Keratinocyte (primary cell): ENCODE measurements at regions not wholly inside any gene's neighbourhood (a gene's known extent, or its start where the extent isn't known, plus 50 kb on each side); places are given as distances from the start of the nearest gene placed in this dataset.
"Not testable (repeated sequence)": the region's sequence is repeated elsewhere in the genome, so short reads cannot be mapped to it uniquely, and the experiment has no call there.

Source experiments
- DNase-seq: peaks from one replicate; pipeline ENCODE4 v3.0.0-alpha.2; 2011; ENCODE audit warnings: low read depth, missing footprints, low spot score
- FAIRE-seq: peaks from 2 replicates; lab custom pipeline; 2011; peaks lifted over from hg19 to GRCh38; lab: Jason Lieb, UNC
- H2AFZ ChIP-seq: 2 replicates; pipeline ENCODE4 v1.6.0; 2012; ENCODE audit warnings: low read length, control low read depth, inconsistent platforms; ENCODE audit not compliant: control insufficient read depth
- H3K27ac ChIP-seq: 2 replicates; pipeline ENCODE4 v1.5.1; 2011; ENCODE audit warnings: low read length; ENCODE audit not compliant: control insufficient read depth, insufficient read depth
- H3K27me3 ChIP-seq: 3 replicates; pipeline ENCODE4 v1.6.0; 2011; ENCODE audit warnings: low read length; ENCODE audit not compliant: control insufficient read depth, insufficient read depth; ENCODE audit errors: extremely low read depth
- H3K36me3 ChIP-seq, 2 experiments: 2 replicates in 1 of 2; 3 replicates in 1 of 2; pipeline ENCODE4 v1.5.1; 2011; ENCODE audit warnings: low read length in 2 of 2, mild to moderate bottlenecking in 1 of 2; ENCODE audit not compliant: control insufficient read depth in 2 of 2, insufficient read depth in 2 of 2; ENCODE audit errors: extremely low read depth in 1 of 2
- H3K4me1 ChIP-seq: 3 replicates; pipeline ENCODE4 v1.5.1; 2011; ENCODE audit warnings: low read length; ENCODE audit not compliant: control insufficient read depth, insufficient read depth; ENCODE audit errors: extremely low read depth
- H3K4me2 ChIP-seq: 3 replicates; pipeline ENCODE4 v1.6.0; 2011; ENCODE audit warnings: low read depth, low read length; ENCODE audit not compliant: control insufficient read depth, insufficient read depth; ENCODE audit errors: extremely low read depth
- H3K4me3 ChIP-seq, 3 experiments: fragments of 200-600 bp in 1 of 3; sonication (generic) in 1 of 3; 2 replicates in 2 of 3; 3 replicates in 1 of 3; pipeline ENCODE4 v1.5.1; 2011 to 2016; ENCODE audit warnings: low read length in 3 of 3, mild to moderate bottlenecking in 3 of 3, control low read depth in 2 of 3, inconsistent platforms in 1 of 3, low read depth in 1 of 3, mixed read lengths in 1 of 3, mixed run types in 1 of 3, moderate library complexity in 1 of 3; ENCODE audit not compliant: control insufficient read depth in 2 of 3, insufficient read depth in 2 of 3; ENCODE audit errors: extremely low read depth in 1 of 3
- H3K79me2 ChIP-seq: 2 replicates; pipeline ENCODE4 v1.6.0; 2012; ENCODE audit warnings: low read length; ENCODE audit not compliant: control insufficient read depth, insufficient read depth
- H3K9ac ChIP-seq: 3 replicates; pipeline ENCODE4 v1.6.0; 2011; ENCODE audit warnings: low read length; ENCODE audit not compliant: control insufficient read depth, insufficient read depth; ENCODE audit errors: extremely low read depth
- H3K9me1 ChIP-seq: 3 replicates; pipeline ENCODE4 v1.6.0; 2011; ENCODE audit warnings: low read length; ENCODE audit not compliant: control insufficient read depth, insufficient read depth; ENCODE audit errors: extremely low read depth
- H3K9me3 ChIP-seq: 2 replicates; pipeline ENCODE4 v1.5.1; 2012; ENCODE audit warnings: low read depth, low read length; ENCODE audit not compliant: control insufficient read depth
- H4K20me1 ChIP-seq: 3 replicates; pipeline ENCODE4 v1.6.0; 2011; ENCODE audit warnings: low read length; ENCODE audit not compliant: control insufficient read depth, insufficient read depth; ENCODE audit errors: extremely low read depth
- EZH2 ChIP-seq: IDR thresholded peaks from one replicate; pipeline ENCODE4 v1.6.1; 2012; ENCODE audit warnings: inconsistent platforms, mild to moderate bottlenecking, low read length, moderate library complexity
- dilution Hi-C: fragments of 300-500 bp; cut with MboI; formaldehyde crosslinking; loops from one replicate; pipeline ENCODE4 v1.7.0; 2020; ENCODE audit warnings: low sequenced_read_pairs; ENCODE audit not compliant: extremely low pct_ligation_motif_present
- TF ChIP-seq, protein P1 (sequence below), 3 experiments: IDR thresholded peaks in 1 of 3; conservative IDR thresholded peaks in 1 of 3; optimal IDR thresholded peaks in 1 of 3; 2 replicates in 2 of 3; 3 replicates in 1 of 3; pipeline versions ENCODE3 to v1.5.1; 2011; ENCODE audit warnings: low read length in 3 of 3, mild to moderate bottlenecking in 3 of 3, moderate library complexity in 2 of 3, control low read depth in 1 of 3, inconsistent platforms in 1 of 3; ENCODE audit not compliant: insufficient read depth in 2 of 3; ENCODE audit errors: extremely low read depth in 1 of 3

DNA sequence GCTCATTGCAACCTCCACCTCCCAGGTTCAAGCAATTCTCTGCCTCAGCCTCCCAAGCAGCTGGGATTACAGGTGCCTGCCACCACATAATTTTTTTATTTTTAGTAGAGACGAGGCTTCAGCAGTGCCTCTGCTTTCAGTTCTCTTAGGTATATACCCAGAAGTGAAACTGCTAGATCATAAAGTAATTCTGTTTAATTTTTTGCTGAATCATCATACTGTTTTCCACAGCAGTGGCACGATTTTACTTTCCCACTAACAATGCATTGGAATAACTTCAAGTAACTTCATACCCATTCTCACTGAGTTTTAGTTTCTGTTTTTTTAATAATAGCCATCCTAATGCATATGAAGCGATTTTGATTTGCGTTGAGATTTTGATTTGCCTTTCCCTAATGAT lies 148.0 kb upstream of the G2E3 start:
- no peaks in the 10 kb centered on the region for H4K20me1 ChIP-seq
- H3K4me1 ChIP-seq = no peaks in the 10 kb centered on the region
- H3K79me2 ChIP-seq = no peaks in the 10 kb centered on the region
- no peak overlapping the region for H3K4me3 ChIP-seq
- no peaks in the 10 kb centered on the region for H3K27me3 ChIP-seq
- TF ChIP-seq, protein P1, sequence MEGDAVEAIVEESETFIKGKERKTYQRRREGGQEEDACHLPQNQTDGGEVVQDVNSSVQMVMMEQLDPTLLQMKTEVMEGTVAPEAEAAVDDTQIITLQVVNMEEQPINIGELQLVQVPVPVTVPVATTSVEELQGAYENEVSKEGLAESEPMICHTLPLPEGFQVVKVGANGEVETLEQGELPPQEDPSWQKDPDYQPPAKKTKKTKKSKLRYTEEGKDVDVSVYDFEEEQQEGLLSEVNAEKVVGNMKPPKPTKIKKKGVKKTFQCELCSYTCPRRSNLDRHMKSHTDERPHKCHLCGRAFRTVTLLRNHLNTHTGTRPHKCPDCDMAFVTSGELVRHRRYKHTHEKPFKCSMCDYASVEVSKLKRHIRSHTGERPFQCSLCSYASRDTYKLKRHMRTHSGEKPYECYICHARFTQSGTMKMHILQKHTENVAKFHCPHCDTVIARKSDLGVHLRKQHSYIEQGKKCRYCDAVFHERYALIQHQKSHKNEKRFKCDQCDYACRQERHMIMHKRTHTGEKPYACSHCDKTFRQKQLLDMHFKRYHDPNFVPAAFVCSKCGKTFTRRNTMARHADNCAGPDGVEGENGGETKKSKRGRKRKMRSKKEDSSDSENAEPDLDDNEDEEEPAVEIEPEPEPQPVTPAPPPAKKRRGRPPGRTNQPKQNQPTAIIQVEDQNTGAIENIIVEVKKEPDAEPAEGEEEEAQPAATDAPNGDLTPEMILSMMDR (optimal IDR thresholded peaks at IDR 0.05 in 1 of 3, IDR thresholded peaks at IDR 0.05 in 1 of 3, conservative IDR thresholded peaks at IDR 0.05 in 1 of 3; ENCODE audit: extremely low read depth in 1 of 3, insufficient read depth in 2 of 3, low read length in 3 of 3) = no peak
- TF ChIP-seq EZH2 = no peak
- no peak for DNase-seq
- no peaks in the 10 kb centered on the region for H3K9me3 ChIP-seq
- no peak overlapping the region for H2AFZ ChIP-seq
- no peak overlapping the region for H3K9ac ChIP-seq
- no peak overlapping the region for H3K4me2 ChIP-seq
- H3K9me1 ChIP-seq = no peaks in the 10 kb centered on the region
- FAIRE-seq = no peak
- no peaks in the 10 kb centered on the region for H3K36me3 ChIP-seq
- H3K27ac ChIP-seq = no peak overlapping the region
- dilution Hi-C loops = no loop called here

DNA sequence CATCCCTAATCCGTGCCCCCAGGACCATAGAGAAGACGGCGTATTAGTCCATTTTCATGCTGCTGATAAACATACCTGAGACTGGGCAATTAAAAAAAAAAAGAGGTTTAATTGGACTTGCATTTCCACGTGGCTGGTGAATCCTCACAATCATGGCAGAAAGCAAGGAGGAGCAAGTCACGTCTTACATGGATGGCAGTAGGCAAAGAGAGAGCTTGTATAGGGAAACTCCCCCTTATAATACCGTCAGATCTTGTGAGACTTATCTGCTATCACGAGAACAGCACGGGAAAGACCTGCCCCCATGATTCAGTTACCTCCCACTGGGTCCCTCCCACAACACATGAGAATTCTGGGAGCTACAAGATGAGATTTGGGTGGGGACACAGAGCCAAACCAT lies 145.8 kb upstream of the G2E3 start:
- H3K27ac ChIP-seq, H3K36me3 ChIP-seq, H2AFZ ChIP-seq, H3K27me3 ChIP-seq, DNase-seq, H3K79me2 ChIP-seq, H3K9me1 ChIP-seq, H3K4me3 ChIP-seq, dilution Hi-C loops, H3K4me2 ChIP-seq, H3K9me3 ChIP-seq, FAIRE-seq, H4K20me1 ChIP-seq, H3K4me1 ChIP-seq, H3K9ac ChIP-seq: not testable (repeated sequence)

DNA sequence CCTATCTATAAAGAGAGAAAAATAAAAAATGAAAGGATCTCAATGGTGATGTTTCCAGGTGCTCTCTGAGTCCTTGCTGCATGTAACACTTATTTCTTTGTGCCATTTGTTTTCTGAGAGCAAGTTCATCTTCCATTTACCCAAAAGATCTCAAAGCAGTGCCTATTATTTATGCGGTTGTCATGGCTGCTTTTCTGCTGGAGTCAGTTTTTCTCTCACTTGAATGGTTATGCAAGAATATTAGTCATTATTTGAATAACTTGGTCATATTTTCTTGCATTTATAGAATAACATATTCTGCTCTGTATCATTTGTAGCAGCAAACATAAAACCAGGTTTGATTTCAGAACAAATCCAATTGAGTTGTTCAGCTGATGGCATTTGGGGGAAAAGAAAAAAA lies 141.8 kb upstream of the G2E3 start:
- Histone ChIP-seq H3K9me1 (no peaks in the 10 kb centered on the region), H3K4me2 (no peak overlapping the region), H3K4me1 (no peaks in the 10 kb centered on the region), H3K36me3 (no peaks in the 10 kb centered on the region), H3K27ac (no peak overlapping the region), H3K9me3 (no peaks in the 10 kb centered on the region), H3K4me3 (no peak overlapping the region), H4K20me1 (no peaks in the 10 kb centered on the region), H3K79me2 (no peaks in the 10 kb centered on the region), H2AFZ (no peak overlapping the region), H3K9ac (no peak overlapping the region), H3K27me3 (no peaks in the 10 kb centered on the region)
- FAIRE-seq (no peak), DNase-seq (no peak)
- dilution Hi-C loops = no loop called here
- no peak for TF ChIP-seq EZH2
- TF ChIP-seq, protein P1 (optimal IDR thresholded peaks at IDR 0.05 in 1 of 3, IDR thresholded peaks at IDR 0.05 in 1 of 3, conservative IDR thresholded peaks at IDR 0.05 in 1 of 3; ENCODE audit: extremely low read depth in 1 of 3, insufficient read depth in 2 of 3, low read length in 3 of 3) = no peak
